Panc1 (cell line): ENCODE measurements at regions not wholly inside any gene's neighbourhood (a gene's known extent, or its start where the extent isn't known, plus 50 kb on each side); places are given as distances from the start of the nearest gene placed in this dataset.

Experiments used
- CTCF ChIP-seq: fragments of 450-650 bp; IDR thresholded peaks from 2 replicates; pipeline ENCODE4 v1.5.1; 2017; ENCODE audit warnings: mild to moderate bottlenecking
- POLR2AphosphoS5 ChIP-seq: IDR thresholded peaks from 2 replicates; pipeline ENCODE4 v1.6.1; 2012; ENCODE audit warnings: mild to moderate bottlenecking, low read depth, low read length, moderate library complexity
- REST ChIP-seq, 2 experiments: IDR thresholded peaks; 2 replicates each; pipeline ENCODE4 v1.6.1; 2011 to 2012; ENCODE audit warnings: low read depth in 2 of 2, control low read depth in 1 of 2, low read length in 1 of 2, mild to moderate bottlenecking in 1 of 2, moderate library complexity in 1 of 2; ENCODE audit not compliant: insufficient read depth in 1 of 2
- TCF7L2 ChIP-seq: IDR thresholded peaks from 2 replicates; pipeline ENCODE4 v1.6.1; 2011; ENCODE audit warnings: mild to moderate bottlenecking, low read depth, low read length, inconsistent platforms

GRCh38 chr4:135515295-135515694, 1313.7 kb upstream of the PABPC4L start:
- TF ChIP-seq TCF7L2 (no peak), CTCF (no peak), POLR2AphosphoS5 (no peak), REST (IDR thresholded peaks at IDR 0.05; ENCODE audit: insufficient read depth in 1 of 2, low read depth in 2 of 2, low read length in 1 of 2) (no peak)
